SU-DHL-6 (cell line): ENCODE measurements at regions not wholly inside any gene's neighbourhood (a gene's known extent, or its start where the extent isn't known, plus 50 kb on each side); places are given as distances from the start of the nearest gene placed in this dataset.

Source experiments
- CTCF ChIP-seq: fragments of 200-600 bp; sonication (generic); IDR thresholded peaks from one replicate; pipeline ENCODE4 v1.5.1; 2017; ENCODE audit warnings: antibody characterized with exemption, mild to moderate bottlenecking, low read length, moderate library complexity; ENCODE audit not compliant: insufficient read depth, poor library complexity, severe bottlenecking
- EZH2phosphoT487 ChIP-seq: fragments of 200-600 bp; sonication (generic), shearing (Covaris generic); conservative IDR thresholded peaks from 2 replicates; pipeline ENCODE4 v1.6.1; 2018; ENCODE audit warnings: mild to moderate bottlenecking, antibody characterized with exemption, low read length, moderate library complexity, mixed read lengths

- TF ChIP-seq CTCF (no peak), EZH2phosphoT487 (no peak)
Measured at GRCh38 chr4:117984366-117984680, 50.0 kb upstream of the NDST3 start.
